Heart left ventricle (tissue), 16 donors: ENCODE measurements at regions not wholly inside any gene's neighbourhood (a gene's known extent, or its start where the extent isn't known, plus 50 kb on each side); places are given as distances from the start of the nearest gene placed in this dataset.

ENCODE experiments used
- ATAC-seq, 4 donors: fragments of 200-7000 bp; cut with Tn5 transposase; one replicate each; pipeline ENCODE4 v1.9.1; 2020 to 2022; ENCODE audit warnings: moderate library complexity in 4 of 4, mild to moderate bottlenecking in 3 of 4, moderate number of reproducible peaks in 1 of 4
- DNase-seq, 5 donors: peaks; one replicate each; pipeline ENCODE4 v3.0.0-alpha.2; 2020
- H3K27ac ChIP-seq, 12 donors: fragments of 200-600 bp; sonication (generic) in 4 of 12; one replicate each; pipeline versions ENCODE4 v1.5.0 to v1.8.0; 2016 to 2022; ENCODE audit warnings: mild to moderate bottlenecking in 2 of 12
- H3K27me3 ChIP-seq, 9 donors: fragments of 200-600 bp; sonication (generic) in 2 of 9; one replicate each; pipeline versions ENCODE4 v1.5.1 to v1.8.0; 2016 to 2022; ENCODE audit warnings: mild to moderate bottlenecking in 3 of 9
- H3K36me3 ChIP-seq, 9 donors: fragments of 200-600 bp; sonication (generic) in 2 of 9; one replicate each; pipeline versions ENCODE4 v1.5.0 to v1.8.0; 2018 to 2022; ENCODE audit warnings: mild to moderate bottlenecking in 2 of 9
- H3K4me1 ChIP-seq, 12 donors: fragments of 200-600 bp; sonication (generic) in 4 of 12; one replicate each; pipeline versions ENCODE4 v1.5.0 to v1.8.0; 2016 to 2022; ENCODE audit warnings: mild to moderate bottlenecking in 3 of 12
- H3K4me3 ChIP-seq, 12 donors: fragments of 200-600 bp; sonication (generic) in 4 of 12; one replicate each; pipeline versions ENCODE4 v1.5.0 to v1.8.0; 2017 to 2022; ENCODE audit warnings: mild to moderate bottlenecking in 9 of 12, moderate library complexity in 4 of 12
- H3K9me3 ChIP-seq, 12 donors: fragments of 200-600 bp; sonication (generic) in 4 of 12; one replicate each; pipeline versions ENCODE4 v1.5.0 to v1.8.0; 2016 to 2022; ENCODE audit warnings: mild to moderate bottlenecking in 1 of 12
- CTCF ChIP-seq, 12 donors: fragments of 200-600 bp; sonication (generic) in 4 of 12; IDR thresholded peaks; one replicate each; pipeline versions ENCODE4 v1.5.0 to v1.8.0; 2018 to 2022; ENCODE audit warnings: antibody characterized with exemption in 12 of 12, mild to moderate bottlenecking in 5 of 12
- POLR2A ChIP-seq, 2 donors: fragments of 450-650 bp; IDR thresholded peaks; one replicate each; pipeline ENCODE4 v1.6.1; 2017; ENCODE audit warnings: antibody characterized with exemption in 2 of 2, mild to moderate bottlenecking in 2 of 2, moderate library complexity in 2 of 2
- WGBS, 4 donors: extraction: QIAGEN DNeasy Blood & Tissue Kit in 2 of 4; methylation state at CpG; one replicate each; pipeline versions ENCODE4 v1.1.5 to v1.1.7; 2013 to 2018; 5-methylcytosine and 5-hydroxymethylcytosine counted together
- intact Hi-C, 10 donors: fragments of 100-400 bp; cut with DNase I; formaldehyde crosslinking; loops; one replicate each; pipeline versions ENCODE4 v1.11.1 to v1.14.2; 2022
- donor health status: ischemic (EF 13 %, LVEDD 7.1; RV severe dilation, severe dysfunction).
- donor health status: healthy with polysubstance abuse.
- donor health status: DM: no; HTN: yes; CAD: no.
- donor health status: DM: no; HTN: no; CAD: no.
- donor health status: ischemic (EF 25% LVEDD 6.9; RV normal size, moderate dysfunction).
- donor health status: ischemic (EF 25% LVEDD 5.7; RV mildly dilated, moderate dysfunction).
- donor health status: healthy.
- donor health status: DM: yes; HTN: yes; CAD: no.
- donor health status: ischemic (EF 35%, LVEDD 5.7; RV mildly dilated, moderate dysfunction).
- donor health status: nonischemic (EF 11% LVEDD 7.7; RV severe dilation, severe dysfunction).
- donor health status: DM: yes; HTN: yes; CAD: no.
- donor health status: PGD.
- donor health status: ischemic (EF 29% LVEDD 5.4; RV normal size, mild dysfunction).
- donor health status: nonischemic (EF 23%, LVEDD 6.1; RV moderate dilation, normal function).

- H3K36me3 ChIP-seq: no peaks in the 10 kb centered on the region
- ATAC-seq: no peak
- intact Hi-C loops: no loop called here
- no peaks in the 10 kb centered on the region for H3K9me3 ChIP-seq
- TF ChIP-seq CTCF (IDR thresholded peaks at IDR 0.05): no peak
- no peak for TF ChIP-seq POLR2A (IDR thresholded peaks at IDR 0.05)
- 92 to 97% (median 93%) methylated on average over 3 of the region's 3 CpGs for WGBS, 4 donors
- DNase-seq: no peak
- H3K4me3 ChIP-seq: no peak overlapping the region
- H3K4me1 ChIP-seq: peaks cover 0 to 15% (median 0%) of the 10 kb centered on the region in 12 donors
- no peak overlapping the region for H3K27ac ChIP-seq
- no peaks in the 10 kb centered on the region for H3K27me3 ChIP-seq
Observed at GRCh38 chr12:67520606-67521005, 127.9 kb upstream of the DYRK2 start.

GRCh38 chr12:67522222-67522621, 126.3 kb upstream of the DYRK2 start:
- Histone ChIP-seq H3K36me3 (no peaks in the 10 kb centered on the region), H3K27me3 (no peaks in the 10 kb centered on the region), H3K4me1 (peaks cover 0 to 8% (median 0%) of the 10 kb centered on the region in 12 donors), H3K27ac (no peak overlapping the region), H3K9me3 (no peaks in the 10 kb centered on the region), H3K4me3 (no peak overlapping the region)
- 70 to 83% (median 81%) methylated on average over 4 to 5 of the region's 5 CpGs for WGBS, 4 donors
- intact Hi-C loops: no loop called here
- ATAC-seq (no peak), DNase-seq (no peak)
- no peak for TF ChIP-seq CTCF (IDR thresholded peaks at IDR 0.05)
- no peak for TF ChIP-seq POLR2A (IDR thresholded peaks at IDR 0.05)

- no peak for ATAC-seq
- Histone ChIP-seq H3K36me3 (no peaks in the 10 kb centered on the region), H3K27me3 (no peaks in the 10 kb centered on the region), H3K27ac (no peak overlapping the region), H3K9me3 (no peaks in the 10 kb centered on the region), H3K4me1 (peaks cover 0 to 8% (median 0%) of the 10 kb centered on the region in 12 donors), H3K4me3 (no peak overlapping the region)
- no peak for DNase-seq
- TF ChIP-seq POLR2A (IDR thresholded peaks at IDR 0.05) (no peak), CTCF (IDR thresholded peaks at IDR 0.05) (no peak)
- WGBS, 4 donors: 86 to 96% (median 95%) methylated on average over 6 of the region's 6 CpGs
- intact Hi-C loops: no loop called here
Observed at GRCh38 chr12:67523538-67523937, 125.0 kb upstream of the DYRK2 start.

GRCh38 chr12:67524861-67525616, 123.5 kb upstream of the DYRK2 start:
- H3K4me1 ChIP-seq: peaks cover 0 to 8% (median 0%) of the 10 kb centered on the region in 12 donors
- H3K27ac ChIP-seq: no peak overlapping the region
- no peaks in the 10 kb centered on the region for H3K9me3 ChIP-seq
- H3K4me3 ChIP-seq: no peak overlapping the region
- no peaks in the 10 kb centered on the region for H3K27me3 ChIP-seq
- WGBS, 4 donors: 55 to 60% (median 57%) methylated on average over 11 of the region's 11 CpGs
- intact Hi-C loops: no loop called here
- no peaks in the 10 kb centered on the region for H3K36me3 ChIP-seq
- peak; percentile 69 to 87 (median 77) for ATAC-seq
- TF ChIP-seq CTCF (IDR thresholded peaks at IDR 0.05): peak in 2 of 12 donors; percentile 6 to 17
- TF ChIP-seq POLR2A (IDR thresholded peaks at IDR 0.05): no peak
- DNase-seq: peak in 2 of 5 donors; percentile 37 to 55
